Neural progenitor cell (in vitro differentiated cells): ENCODE measurements at regions not wholly inside any gene's neighbourhood (a gene's known extent, or its start where the extent isn't known, plus 50 kb on each side); places are given as distances from the start of the nearest gene placed in this dataset.

Experiments used
- EZH2phosphoT487 ChIP-seq: fragments of 200-600 bp; sonication (generic); IDR thresholded peaks from 2 replicates; pipeline ENCODE4 v1.6.1; 2017; ENCODE audit warnings: antibody characterized with exemption
- TF ChIP-seq, protein P1 (sequence below): fragments of 200-600 bp; sonication (generic); IDR thresholded peaks from 2 replicates; pipeline ENCODE4 v1.5.1; 2017; ENCODE audit warnings: antibody characterized with exemption, mild to moderate bottlenecking

DNA sequence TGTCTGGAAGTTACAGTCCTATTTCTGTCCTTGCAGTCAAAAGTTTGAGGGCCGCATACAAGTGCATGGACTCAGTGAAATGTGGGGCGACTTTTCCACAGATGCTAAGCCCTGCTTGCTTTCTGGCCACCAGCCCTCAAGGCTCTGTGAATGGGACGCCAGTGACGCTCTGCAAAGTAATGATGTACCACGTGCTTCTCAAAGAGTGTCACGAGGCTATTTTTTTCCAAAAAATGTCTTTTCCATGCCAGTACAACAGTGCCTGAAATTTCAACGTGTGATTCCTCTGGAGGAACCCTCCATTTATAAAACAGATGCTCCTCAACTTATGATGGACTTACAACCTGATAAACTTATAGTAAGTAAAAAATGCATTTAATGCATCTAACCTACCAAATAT, 281.8 kb upstream of the CRBN start:
- TF ChIP-seq, protein P1, sequence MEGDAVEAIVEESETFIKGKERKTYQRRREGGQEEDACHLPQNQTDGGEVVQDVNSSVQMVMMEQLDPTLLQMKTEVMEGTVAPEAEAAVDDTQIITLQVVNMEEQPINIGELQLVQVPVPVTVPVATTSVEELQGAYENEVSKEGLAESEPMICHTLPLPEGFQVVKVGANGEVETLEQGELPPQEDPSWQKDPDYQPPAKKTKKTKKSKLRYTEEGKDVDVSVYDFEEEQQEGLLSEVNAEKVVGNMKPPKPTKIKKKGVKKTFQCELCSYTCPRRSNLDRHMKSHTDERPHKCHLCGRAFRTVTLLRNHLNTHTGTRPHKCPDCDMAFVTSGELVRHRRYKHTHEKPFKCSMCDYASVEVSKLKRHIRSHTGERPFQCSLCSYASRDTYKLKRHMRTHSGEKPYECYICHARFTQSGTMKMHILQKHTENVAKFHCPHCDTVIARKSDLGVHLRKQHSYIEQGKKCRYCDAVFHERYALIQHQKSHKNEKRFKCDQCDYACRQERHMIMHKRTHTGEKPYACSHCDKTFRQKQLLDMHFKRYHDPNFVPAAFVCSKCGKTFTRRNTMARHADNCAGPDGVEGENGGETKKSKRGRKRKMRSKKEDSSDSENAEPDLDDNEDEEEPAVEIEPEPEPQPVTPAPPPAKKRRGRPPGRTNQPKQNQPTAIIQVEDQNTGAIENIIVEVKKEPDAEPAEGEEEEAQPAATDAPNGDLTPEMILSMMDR: no peak
- TF ChIP-seq EZH2phosphoT487: no peak
